ENCODE measurements at regions not wholly inside any gene's neighbourhood (a gene's known extent, or its start where the extent isn't known, plus 50 kb on each side); places are given as distances from the start of the nearest gene placed in this dataset.

- TF ChIP-seq CTCF (IDR thresholded peaks at IDR 0.05; ENCODE audit: poor library complexity, severe bottlenecking) = no peak
Observed at GRCh38 chr3:157763644-157764043, 260.4 kb upstream of the VEPH1 start.

GRCh38 chr3:157759311-157759710, 256.1 kb upstream of the VEPH1 start:
- H3K36me3 ChIP-seq (ENCODE audit: low read depth) = no peaks in the 10 kb centered on the region
- no peaks in the 10 kb centered on the region for H3K9me3 ChIP-seq (ENCODE audit: severe bottlenecking)
- H3K4me3 ChIP-seq (ENCODE audit: severe bottlenecking) = no peak overlapping the region
- H3K27me3 ChIP-seq (ENCODE audit: insufficient read depth, poor library complexity, severe bottlenecking) = peaks cover 33% of the 10 kb centered on the region
- no peaks in the 10 kb centered on the region for H3K4me1 ChIP-seq (ENCODE audit: insufficient read depth, poor library complexity, severe bottlenecking)
- H3K27ac ChIP-seq (ENCODE audit: poor library complexity, severe bottlenecking) = no peak overlapping the region
- DNase-seq (ENCODE audit: low spot score) (no peak), ATAC-seq (ENCODE audit: low read depth) (no peak)
- no peak for TF ChIP-seq CTCF (IDR thresholded peaks at IDR 0.05; ENCODE audit: poor library complexity, severe bottlenecking)

More at GRCh38 chr3:157763644-157764043, 260.4 kb upstream of the VEPH1 start:
- H3K36me3 ChIP-seq (ENCODE audit: low read depth) = no peaks in the 10 kb centered on the region
- no peak for DNase-seq (ENCODE audit: low spot score)
- H3K4me1 ChIP-seq (ENCODE audit: insufficient read depth, poor library complexity, severe bottlenecking) = no peaks in the 10 kb centered on the region
- H3K4me3 ChIP-seq (ENCODE audit: severe bottlenecking) = no peak overlapping the region
- no peak overlapping the region for H3K27ac ChIP-seq (ENCODE audit: poor library complexity, severe bottlenecking)
- no peak for ATAC-seq (ENCODE audit: low read depth)
- H3K9me3 ChIP-seq (ENCODE audit: severe bottlenecking) = no peaks in the 10 kb centered on the region
- H3K27me3 ChIP-seq (ENCODE audit: insufficient read depth, poor library complexity, severe bottlenecking) = no peaks in the 10 kb centered on the region

GRCh38 chr3:157755233-157755632, 252.0 kb upstream of the VEPH1 start:
- no peak overlapping the region for H3K27ac ChIP-seq (ENCODE audit: poor library complexity, severe bottlenecking)
- H3K36me3 ChIP-seq (ENCODE audit: low read depth) = no peaks in the 10 kb centered on the region
- no peak for ATAC-seq (ENCODE audit: low read depth)
- H3K4me3 ChIP-seq (ENCODE audit: severe bottlenecking) = no peak overlapping the region
- no peak for TF ChIP-seq CTCF (IDR thresholded peaks at IDR 0.05; ENCODE audit: poor library complexity, severe bottlenecking)
- H3K9me3 ChIP-seq (ENCODE audit: severe bottlenecking) = no peaks in the 10 kb centered on the region
- H3K27me3 ChIP-seq (ENCODE audit: insufficient read depth, poor library complexity, severe bottlenecking) = peaks cover 39% of the 10 kb centered on the region
- H3K4me1 ChIP-seq (ENCODE audit: insufficient read depth, poor library complexity, severe bottlenecking) = no peaks in the 10 kb centered on the region
- DNase-seq (ENCODE audit: low spot score) = no peak

- H3K27ac ChIP-seq (ENCODE audit: poor library complexity, severe bottlenecking) = no peak overlapping the region
- no peaks in the 10 kb centered on the region for H3K4me1 ChIP-seq (ENCODE audit: insufficient read depth, poor library complexity, severe bottlenecking)
- ATAC-seq (ENCODE audit: low read depth) (no peak), DNase-seq (ENCODE audit: low spot score) (no peak)
- H3K4me3 ChIP-seq (ENCODE audit: severe bottlenecking) = no peak overlapping the region
- H3K27me3 ChIP-seq (ENCODE audit: insufficient read depth, poor library complexity, severe bottlenecking) = peaks cover 39% of the 10 kb centered on the region
- TF ChIP-seq CTCF (IDR thresholded peaks at IDR 0.05; ENCODE audit: poor library complexity, severe bottlenecking) = no peak
- H3K9me3 ChIP-seq (ENCODE audit: severe bottlenecking) = no peaks in the 10 kb centered on the region
- no peaks in the 10 kb centered on the region for H3K36me3 ChIP-seq (ENCODE audit: low read depth)
Observed at GRCh38 chr3:157754451-157754850, 251.2 kb upstream of the VEPH1 start.

- TF ChIP-seq CTCF (IDR thresholded peaks at IDR 0.05; ENCODE audit: poor library complexity, severe bottlenecking) = no peak
- no peak overlapping the region for H3K4me3 ChIP-seq (ENCODE audit: severe bottlenecking)
- ATAC-seq (ENCODE audit: low read depth) (no peak), DNase-seq (ENCODE audit: low spot score) (no peak)
- peaks cover 39% of the 10 kb centered on the region for H3K27me3 ChIP-seq (ENCODE audit: insufficient read depth, poor library complexity, severe bottlenecking)
- no peak overlapping the region for H3K27ac ChIP-seq (ENCODE audit: poor library complexity, severe bottlenecking)
- no peaks in the 10 kb centered on the region for H3K36me3 ChIP-seq (ENCODE audit: low read depth)
- H3K9me3 ChIP-seq (ENCODE audit: severe bottlenecking) = no peaks in the 10 kb centered on the region
- no peaks in the 10 kb centered on the region for H3K4me1 ChIP-seq (ENCODE audit: insufficient read depth, poor library complexity, severe bottlenecking)
Observed at GRCh38 chr3:157753787-157754136, 250.5 kb upstream of the VEPH1 start.

Measured in RWPE2 (cell line).